ENCODE measurements at regions not wholly inside any gene's neighbourhood (a gene's known extent, or its start where the extent isn't known, plus 50 kb on each side); places are given as distances from the start of the nearest gene placed in this dataset.

- no peak for TF ChIP-seq CTCF (IDR thresholded peaks at IDR 0.05)
- TF ChIP-seq POLR2A (IDR thresholded peaks at IDR 0.05), result no peak
These were observed 54.3 kb downstream of the ADM start for GRCh38 chr11:10359171-10359570.

All from body of pancreas (tissue), 4 donors.